CD4-positive, alpha-beta T cell treated with Interferon gamma for 1 hour (primary cell): ENCODE measurements at regions not wholly inside any gene's neighbourhood (a gene's known extent, or its start where the extent isn't known, plus 50 kb on each side); places are given as distances from the start of the nearest gene placed in this dataset.

ENCODE experiments used
- DNase-seq: peaks from one replicate; pipeline ENCODE4 v3.0.0-alpha.2; 2020

GRCh38 chr22:27212617-27213177 lies 555.3 kb downstream of the MIAT start:
- DNase-seq = no peak

DNA sequence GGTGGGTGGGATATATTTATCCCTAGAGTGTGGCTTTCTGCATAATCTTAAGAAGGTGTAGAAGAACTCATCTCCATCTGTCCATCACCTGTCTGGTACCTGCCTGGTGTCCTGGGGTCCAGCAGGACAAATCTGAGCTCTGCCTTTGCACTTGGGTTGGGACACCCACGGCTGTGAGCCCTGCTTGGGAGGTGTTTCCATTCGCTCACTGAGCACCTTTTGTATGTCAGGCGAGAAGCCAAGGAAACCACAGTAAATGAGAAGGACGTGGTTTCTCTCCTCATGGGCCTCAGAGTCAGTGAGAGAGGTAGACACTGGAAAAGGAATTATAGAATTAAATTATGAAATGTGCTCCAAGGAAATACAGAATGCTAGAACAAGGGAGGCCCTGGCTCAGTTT lies 555.9 kb downstream of the MIAT start:
- DNase-seq = no peak

- DNase-seq = no peak
Observed at GRCh38 chr22:27213766-27214581, 556.6 kb downstream of the MIAT start.

DNA sequence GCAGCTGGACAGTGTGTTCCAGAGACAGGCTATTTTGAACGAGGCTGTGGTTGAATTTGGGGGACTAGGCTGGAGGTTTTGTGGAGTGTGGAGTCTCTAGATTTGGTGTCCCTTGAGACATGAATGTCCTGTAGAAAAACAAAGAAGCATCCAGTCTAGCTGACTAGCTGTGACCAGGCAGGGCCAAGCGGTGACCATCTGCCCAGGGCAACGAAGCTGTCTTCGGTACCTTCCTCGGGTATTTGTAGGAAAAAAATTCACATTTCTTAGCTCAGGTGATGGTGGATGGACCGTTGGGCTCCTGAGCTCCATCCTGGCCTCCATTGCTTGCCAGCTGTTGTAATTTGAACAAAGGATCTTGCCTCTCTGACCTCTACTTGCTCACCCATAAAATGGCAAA lies 557.3 kb downstream of the MIAT start:
- no peak for DNase-seq

DNA sequence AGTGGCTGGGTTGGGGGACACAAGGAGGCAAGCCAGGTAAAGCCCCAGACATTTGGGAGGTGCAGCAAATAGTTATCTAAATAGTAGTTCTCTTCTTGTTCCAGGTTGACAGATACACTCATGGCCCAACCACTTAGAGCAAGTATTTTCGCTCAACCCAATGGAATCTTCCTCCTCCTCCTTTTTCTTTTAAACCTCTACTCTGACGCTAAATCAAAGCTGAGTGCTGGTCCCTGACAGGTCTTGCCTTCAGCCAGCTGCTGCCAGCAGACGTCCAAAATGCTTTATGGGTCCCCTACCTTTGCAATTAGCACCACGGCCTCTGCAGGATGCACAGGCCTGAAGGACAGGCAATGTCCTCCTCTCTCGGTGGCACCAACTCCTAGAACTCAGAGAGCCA lies 558.5 kb downstream of the MIAT start:
- DNase-seq = no peak

GRCh38 chr22:27216444-27216843 lies 559.1 kb downstream of the MIAT start:
- DNase-seq = no peak

GRCh38 chr22:27217154-27217553 lies 559.8 kb downstream of the MIAT start:
- no peak for DNase-seq

GRCh38 chr22:27218012-27218920 lies 560.9 kb downstream of the MIAT start:
- no peak for DNase-seq

GRCh38 chr22:27219036-27219435 lies 561.6 kb downstream of the MIAT start:
- DNase-seq = no peak

DNA sequence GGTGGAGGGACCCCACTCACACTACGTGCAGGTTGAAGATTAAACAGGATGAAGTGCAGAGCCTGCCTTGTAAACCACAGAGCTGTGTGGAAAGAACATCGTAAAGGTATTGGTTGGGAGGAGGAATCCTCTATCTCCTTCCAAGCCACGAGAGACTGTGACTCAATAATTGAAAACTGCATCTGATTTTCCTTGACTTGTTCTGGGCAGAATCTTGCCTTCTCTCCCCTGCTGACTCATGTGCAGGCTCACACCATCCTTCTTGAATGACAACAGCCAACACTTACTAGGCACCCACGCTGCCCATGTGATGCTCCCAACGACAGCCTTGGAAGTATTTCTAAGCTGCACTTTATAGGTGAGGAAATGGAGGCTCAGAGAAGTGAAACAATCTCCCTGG lies 563.0 kb downstream of the MIAT start:
- no peak for DNase-seq

- no peak for DNase-seq
Observed at GRCh38 chr22:27222178-27222577, 564.8 kb downstream of the MIAT start.

DNA sequence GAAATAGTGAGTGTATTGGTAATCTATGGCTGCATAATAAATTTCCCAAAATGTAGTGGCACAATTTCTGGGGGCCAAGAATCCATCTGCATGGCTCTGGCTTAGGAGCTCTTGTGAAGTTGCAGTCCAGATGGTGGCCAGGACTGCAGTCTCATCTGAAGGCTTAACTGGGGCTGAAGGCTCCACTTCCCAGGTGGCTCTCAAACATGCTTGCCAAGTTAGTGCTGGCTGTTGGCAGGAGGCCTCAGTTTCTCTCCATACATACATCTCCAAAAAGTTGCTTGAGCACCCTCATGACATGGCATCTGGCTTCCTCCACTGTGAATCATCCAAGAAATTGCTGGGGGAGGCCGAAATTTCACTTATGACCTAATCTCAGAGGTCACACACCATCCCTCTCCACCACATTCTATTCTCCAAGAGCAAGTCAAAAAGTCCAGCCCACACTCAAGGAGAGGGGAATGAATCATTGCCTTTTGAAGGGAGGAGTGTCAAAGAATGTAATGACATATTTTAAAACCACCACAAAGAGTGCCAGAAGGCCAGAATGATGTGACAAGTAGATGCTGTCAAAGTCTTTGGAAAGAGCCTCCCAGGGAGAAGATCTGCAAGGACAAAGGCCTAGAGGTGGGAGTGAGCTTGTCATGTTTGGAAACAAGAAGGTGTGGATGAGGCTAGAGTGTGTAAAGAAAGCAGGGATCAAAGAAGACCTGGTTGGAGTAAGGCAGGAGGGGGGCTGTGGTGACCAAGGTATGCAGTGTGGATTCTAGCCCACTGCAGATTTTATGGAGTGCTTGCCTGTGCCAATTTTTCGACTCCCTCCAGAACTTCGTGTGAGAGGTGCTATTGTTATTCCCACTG lies 566.2 kb downstream of the MIAT start:
- DNase-seq = no peak

GRCh38 chr22:27224485-27225374 lies 567.3 kb downstream of the MIAT start:
- no peak for DNase-seq

DNA sequence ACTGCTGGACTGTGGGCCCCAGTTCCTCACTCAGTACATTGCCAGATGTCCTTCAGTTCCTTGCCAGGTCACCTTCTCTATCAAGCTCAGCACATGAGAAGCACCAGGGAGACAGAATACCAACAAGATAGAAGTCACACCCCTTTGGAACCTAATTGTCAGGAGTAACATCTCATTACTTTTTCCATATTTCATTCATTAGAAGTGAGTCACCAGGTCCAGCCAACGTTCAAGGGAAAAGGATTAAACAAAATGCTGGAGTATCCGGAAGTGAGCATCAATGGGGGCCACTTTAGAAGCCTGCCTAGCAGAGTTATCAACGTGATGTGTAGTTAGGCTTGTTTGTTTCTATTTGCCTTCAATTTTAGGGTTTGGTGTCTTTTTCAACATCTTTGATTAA lies 569.3 kb downstream of the MIAT start:
- no peak for DNase-seq

- no peak for DNase-seq
Observed at GRCh38 chr22:27228771-27229170, 571.4 kb downstream of the MIAT start.

- DNase-seq = no peak
Observed at GRCh38 chr22:27230189-27230588, 571.4 kb downstream of the MN1 start.

DNA sequence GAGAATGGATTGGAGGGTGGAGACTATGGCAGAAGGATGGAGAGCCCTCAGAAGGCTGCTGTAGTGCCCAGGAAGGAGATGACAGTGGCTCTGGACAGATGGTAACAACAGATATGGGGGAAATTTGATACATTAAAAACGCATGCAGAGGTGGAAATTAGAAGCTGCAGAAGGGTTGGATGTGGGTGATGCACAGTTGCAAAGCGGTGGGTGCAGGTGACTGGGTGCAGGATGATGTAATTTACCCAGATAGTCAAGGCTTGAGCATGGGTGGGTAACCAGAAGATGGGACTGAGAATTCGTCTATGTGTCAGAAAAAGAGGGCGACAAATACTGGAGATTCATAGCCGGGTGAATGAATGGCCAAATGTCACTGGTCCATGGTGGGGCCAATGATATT lies 570.3 kb downstream of the MN1 start:
- no peak for DNase-seq

GRCh38 chr22:27232077-27232476 lies 569.5 kb downstream of the MN1 start:
- no peak for DNase-seq

DNA sequence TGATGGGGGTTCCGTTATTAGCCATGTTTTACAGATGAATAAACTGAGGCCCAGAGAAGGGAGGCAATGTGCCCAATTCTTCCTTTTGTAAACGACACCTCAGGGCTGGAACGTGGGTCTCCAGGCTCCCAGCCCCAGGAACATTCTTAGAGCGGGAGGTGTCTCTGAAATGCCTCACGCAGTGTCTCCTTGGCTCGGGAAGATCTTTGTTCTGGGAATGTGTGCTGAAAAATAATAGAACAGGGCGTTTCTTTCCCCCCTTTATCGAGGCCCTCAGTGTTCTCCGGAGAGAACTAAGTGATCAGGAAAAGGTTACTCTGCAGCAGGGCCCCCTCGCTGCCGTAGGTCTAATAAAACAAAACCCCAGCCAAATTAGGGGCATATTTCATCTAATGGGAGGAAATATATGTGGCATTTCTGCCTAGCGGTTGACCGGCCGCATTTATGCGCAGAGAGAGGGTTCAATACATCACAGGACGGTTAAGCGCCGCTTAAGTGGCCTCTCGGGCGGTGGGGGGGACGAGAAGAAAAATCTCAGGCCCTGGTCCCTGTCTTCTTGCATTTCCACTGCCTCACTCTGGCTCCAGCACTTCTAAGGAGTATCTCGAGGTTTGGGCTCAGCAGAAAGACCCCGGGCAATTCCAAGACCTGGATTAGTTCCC lies 564.3 kb downstream of the MN1 start:
- DNase-seq = no peak

- DNase-seq = no peak
Observed at GRCh38 chr22:27238935-27239510, 562.5 kb downstream of the MN1 start.

GRCh38 chr22:27239520-27239919 lies 562.0 kb downstream of the MN1 start:
- DNase-seq = no peak
